IMR-90 (cell line): ENCODE measurements at regions not wholly inside any gene's neighbourhood (a gene's known extent, or its start where the extent isn't known, plus 50 kb on each side); places are given as distances from the start of the nearest gene placed in this dataset.
A peak's percentile ranks its signal among the peaks of the same experiment; 100 is the strongest.

Experiments used
- ATAC-seq: fragments of 200-7000 bp; cut with Tn5 transposase; 2 replicates; pipeline ENCODE4 v1.9.1; 2020; ENCODE audit warnings: low read depth, mild to moderate bottlenecking, moderate library complexity
- BruUV-seq: library from RNA; stranded (reverse); fragments of 400-500 nt; replicated peaks from 2 replicates; lab custom pipeline; 2021; lab: Mats Ljungman, UMichigan
- CTCF ChIA-PET: fragments of 300-600 bp; formaldehyde crosslinking; extraction: SDS; loops from one replicate; lab custom pipeline; 2021; ENCODE audit warnings: antibody characterized with exemption; lab: Yijun Ruan, JAX
- POLR2A ChIA-PET: fragments of 300-600 bp; sonication (Branson Sonifier 250); formaldehyde crosslinking; loops from one replicate; lab custom pipeline; 2022; ENCODE audit warnings: antibody characterized with exemption; ENCODE audit not compliant: unreplicated experiment; lab: Charles Lee
- DNase-seq: peaks from one replicate; pipeline ENCODE4 v3.0.0; 2013
- H2AFZ ChIP-seq: replicated peaks from 2 replicates; pipeline ENCODE3; 2013; ENCODE audit warnings: low read length, mild to moderate bottlenecking; ENCODE audit not compliant: poor library complexity
- H2AK5ac ChIP-seq: 2 replicates; pipeline ENCODE4 v1.6.1; 2013; ENCODE audit warnings: low read depth, low read length, inconsistent platforms
- H2AK9ac ChIP-seq: replicated peaks from 2 replicates; pipeline ENCODE3; 2013; ENCODE audit warnings: mild to moderate bottlenecking, low read depth, low read length, moderate library complexity; ENCODE audit not compliant: poor library complexity
- H2BK120ac ChIP-seq: 2 replicates; pipeline ENCODE4 v1.6.1; 2013; ENCODE audit warnings: low read depth, low read length, inconsistent platforms
- H2BK15ac ChIP-seq: 3 replicates; pipeline ENCODE4 v1.6.1; 2013; ENCODE audit warnings: low read depth, low read length, inconsistent platforms
- H2BK20ac ChIP-seq: 2 replicates; pipeline ENCODE4 v1.6.1; 2013; ENCODE audit warnings: low read depth, mild to moderate bottlenecking, inconsistent platforms, low read length, moderate library complexity
- H2BK5ac ChIP-seq: 2 replicates; pipeline ENCODE4 v1.6.1; 2013; ENCODE audit warnings: mild to moderate bottlenecking, low read depth, low read length, inconsistent platforms; ENCODE audit not compliant: poor library complexity, severe bottlenecking
- H3K14ac ChIP-seq: replicated peaks from 2 replicates; pipeline ENCODE4 v1.6.1; 2013; ENCODE audit warnings: low read depth, low read length, inconsistent platforms
- H3K18ac ChIP-seq: 2 replicates; pipeline ENCODE4 v1.6.1; 2013; ENCODE audit warnings: low read depth, low read length, control low read depth
- H3K23ac ChIP-seq: 2 replicates; pipeline ENCODE4 v1.6.1; 2013; ENCODE audit warnings: low read depth, low read length, inconsistent platforms
- H3K27ac ChIP-seq: 2 replicates; pipeline ENCODE4 v1.5.1; 2013; ENCODE audit warnings: mild to moderate bottlenecking, control low read depth, low read length; ENCODE audit not compliant: insufficient read depth
- H3K27me3 ChIP-seq: 2 replicates; pipeline ENCODE4 v1.6.1; 2013; ENCODE audit warnings: low read length; ENCODE audit not compliant: control insufficient read depth, insufficient read depth
- H3K36me3 ChIP-seq: 2 replicates; pipeline ENCODE4 v1.6.1; 2013; ENCODE audit warnings: low read length, mixed read lengths; ENCODE audit not compliant: control insufficient read depth, insufficient read depth
- H3K4ac ChIP-seq: 2 replicates; pipeline ENCODE4 v1.6.1; 2013; ENCODE audit warnings: low read depth, low read length, inconsistent platforms
- H3K4me1 ChIP-seq: 2 replicates; pipeline ENCODE4 v1.6.1; 2013; ENCODE audit warnings: low read length, mixed read lengths; ENCODE audit not compliant: control insufficient read depth, insufficient read depth
- H3K4me2 ChIP-seq: 2 replicates; pipeline ENCODE4 v1.6.1; 2013; ENCODE audit warnings: low read depth, mild to moderate bottlenecking, control low read depth, low read length, moderate library complexity
- H3K4me3 ChIP-seq: 2 replicates; pipeline ENCODE4 v1.5.1; 2013; ENCODE audit warnings: low read depth, mild to moderate bottlenecking, control low read depth, low read length, moderate library complexity; ENCODE audit not compliant: insufficient read depth
- H3K56ac ChIP-seq: 2 replicates; pipeline ENCODE4 v1.6.1; 2013; ENCODE audit warnings: low read length, inconsistent platforms; ENCODE audit not compliant: insufficient read depth; ENCODE audit errors: extremely low read depth
- H3K79me1 ChIP-seq, 2 experiments: 2 replicates each; pipeline ENCODE4 v1.6.1; 2013; ENCODE audit warnings: low read length in 2 of 2, inconsistent platforms in 1 of 2, low read depth in 1 of 2
- H3K9ac ChIP-seq: 2 replicates; pipeline ENCODE4 v1.6.1; 2013; ENCODE audit warnings: low read depth, low read length, control low read depth
- H3K9me1 ChIP-seq: 2 replicates; pipeline ENCODE4 v1.6.1; 2013; ENCODE audit warnings: low read length, inconsistent platforms; ENCODE audit not compliant: insufficient read depth
- H3K9me3 ChIP-seq: 2 replicates; pipeline ENCODE4 v1.6.1; 2013; ENCODE audit warnings: low read length; ENCODE audit not compliant: control insufficient read depth, insufficient read depth
- H4K20me1 ChIP-seq: 2 replicates; pipeline ENCODE4 v1.6.1; 2013; ENCODE audit warnings: low read length, inconsistent platforms; ENCODE audit not compliant: insufficient read depth
- H4K5ac ChIP-seq: 2 replicates; pipeline ENCODE4 v1.6.1; 2013; ENCODE audit warnings: mild to moderate bottlenecking, low read depth, low read length, control low read depth
- H4K8ac ChIP-seq, 2 experiments: 2 replicates each; pipeline ENCODE4 v1.6.1; 2013; ENCODE audit warnings: low read depth in 2 of 2, low read length in 2 of 2, control low read depth in 1 of 2, inconsistent platforms in 1 of 2
- H4K91ac ChIP-seq: 2 replicates; pipeline ENCODE4 v1.6.1; 2013; ENCODE audit warnings: low read depth, low read length, inconsistent platforms; ENCODE audit not compliant: insufficient read depth
- CEBPB ChIP-seq: IDR thresholded peaks from 2 replicates; pipeline ENCODE4 v1.6.1; 2012; ENCODE audit warnings: low read depth, low read length, improper control_type of control experiment
- CHD1 ChIP-seq: IDR thresholded peaks from 2 replicates; pipeline ENCODE4 v1.6.1; 2012; ENCODE audit warnings: low read depth, low read length, improper control_type of control experiment
- CTCF ChIP-seq: conservative IDR thresholded peaks from 2 replicates; pipeline ENCODE4 v1.5.1; 2012; ENCODE audit warnings: mild to moderate bottlenecking, low read depth, low read length, improper control_type of control experiment
- ELK1 ChIP-seq: fragments of 150-350 bp; IDR thresholded peaks from 2 replicates; pipeline ENCODE4 v1.6.1; 2016; ENCODE audit warnings: low read depth, mild to moderate bottlenecking, low read length, moderate library complexity, borderline replicate concordance
- MAZ ChIP-seq: IDR thresholded peaks from 2 replicates; pipeline ENCODE4 v1.6.1; 2012; ENCODE audit warnings: low read depth, mild to moderate bottlenecking, low read length, improper control_type of control experiment, moderate library complexity, borderline replicate concordance
- MXI1 ChIP-seq: IDR thresholded peaks from 2 replicates; pipeline ENCODE4 v1.6.1; 2012; ENCODE audit warnings: low read depth, mild to moderate bottlenecking, low read length, moderate library complexity, borderline replicate concordance
- dilution Hi-C: fragments of 300-500 bp; cut with HindIII; formaldehyde crosslinking; loops from one replicate; pipeline ENCODE4 v1.14.3; 2018; ENCODE audit warnings: low sequenced_read_pairs; ENCODE audit not compliant: unreplicated experiment
- in situ Hi-C: fragments of 300-500 bp; cut with MboI; formaldehyde crosslinking; loops from 3 replicates; pipeline ENCODE4 v1.14.3; 2019; ENCODE audit warnings: low sequenced_read_pairs, inconsistent platforms, mixed read lengths
- intact Hi-C: fragments of 100-400 bp; cut with micrococcal nuclease; formaldehyde crosslinking; loops from 2 replicates; pipeline ENCODE4 v1.10.0; 2022

- peak overlapping the region; percentile 43; the same call in 1 of the 2 replicates for H3K4ac ChIP-seq
- no peak for ATAC-seq
These were observed 189.6 kb downstream of the ESM1 start for GRCh38 chr5:54795777-54796176.

More at GRCh38 chr5:54795777-54796176, 189.6 kb downstream of the ESM1 start:
- no peak overlapping the region for H3K9ac ChIP-seq
- H3K18ac ChIP-seq, result peak overlapping the region; percentile 2
- H3K9me1 ChIP-seq, result peaks cover 5% of the 10 kb centered on the region; the same call in 1 of the 2 replicates
- no peak overlapping the region for H3K4me3 ChIP-seq
- H4K20me1 ChIP-seq, result no peaks in the 10 kb centered on the region
- H4K91ac ChIP-seq, result no peak overlapping the region
- 0 out of 2 replicates have a peak overlapping the region, but pooled peaks have one; percentile 60 for H3K23ac ChIP-seq
- H3K14ac ChIP-seq, result peak overlapping the region; percentile 90
- dilution Hi-C loops, result no loop called here
- intact Hi-C loops, result no loop called here
- no peaks in the 10 kb centered on the region for H3K36me3 ChIP-seq
- peak overlapping the region; percentile 39; the same call in 1 of the 2 replicates for H4K5ac ChIP-seq
- TF ChIP-seq MXI1 (no peak), CHD1 (no peak), CTCF (no peak), ELK1 (no peak), CEBPB (no peak), MAZ (no peak)
- 0 out of 2 replicates have a peak, but pooled peaks cover 3% of the 10 kb centered on the region for H3K9me3 ChIP-seq
- H2BK120ac ChIP-seq, result peak overlapping the region; percentile 86; the same call in 1 of the 2 replicates
- H2BK5ac ChIP-seq, result no peak overlapping the region
- H3K56ac ChIP-seq, result no peak overlapping the region
- in situ Hi-C loops, result no loop called here
- H3K27me3 ChIP-seq, result no peaks in the 10 kb centered on the region
- no peak overlapping the region for H2AFZ ChIP-seq
- POLR2A ChIA-PET, result no interaction called here
- CTCF ChIA-PET, result no interaction called here
- H4K8ac ChIP-seq, result no peak overlapping the region
- peak overlapping the region; percentile 25; the same call in 1 of the 3 replicates for H2BK15ac ChIP-seq
- no peaks in the 10 kb centered on the region for H3K79me1 ChIP-seq
- no peak overlapping the region for H3K4me2 ChIP-seq
- no peak overlapping the region for H3K27ac ChIP-seq
- DNase-seq, result no peak
- peaks cover 17% of the 10 kb centered on the region for H3K4me1 ChIP-seq
- H2BK20ac ChIP-seq, result peak overlapping the region; percentile 80; the same call in 1 of the 2 replicates
- BruUV-seq, result no TSS peak
- H2AK5ac ChIP-seq, result no peak overlapping the region
- no peak overlapping the region for H2AK9ac ChIP-seq
